GM23338 (cell line): ENCODE measurements at regions not wholly inside any gene's neighbourhood (a gene's known extent, or its start where the extent isn't known, plus 50 kb on each side); places are given as distances from the start of the nearest gene placed in this dataset.

Experiments used
- CREB1 ChIP-seq: fragments of 250-450 bp; sonication (Bioruptor Pico); IDR thresholded peaks from 2 replicates; pipeline ENCODE4 v1.5.0; 2020; ENCODE audit warnings: low read depth, mild to moderate bottlenecking, moderate library complexity
- EZH2 ChIP-seq: fragments of 200-600 bp; sonication (generic); IDR thresholded peaks from one replicate; pipeline ENCODE4 v1.8.0; 2017; ENCODE audit warnings: antibody characterized with exemption, mild to moderate bottlenecking, low read depth; ENCODE audit not compliant: unreplicated experiment
- EZH2phosphoT487 ChIP-seq: fragments of 200-600 bp; sonication (generic); IDR thresholded peaks from one replicate; pipeline ENCODE4 v1.8.1; 2018; ENCODE audit warnings: antibody characterized with exemption; ENCODE audit not compliant: unreplicated experiment
- JUNB ChIP-seq: IDR thresholded peaks from one replicate; pipeline ENCODE4 v1.6.1; 2016; ENCODE audit warnings: antibody characterized with exemption; ENCODE audit not compliant: unreplicated experiment
- NANOG ChIP-seq: IDR thresholded peaks from 2 replicates; pipeline ENCODE4 v1.6.1; 2016; ENCODE audit warnings: antibody characterized with exemption, borderline replicate concordance
- POLR2AphosphoS5 ChIP-seq: IDR thresholded peaks from 2 replicates; pipeline ENCODE4 v1.6.1; 2016; ENCODE audit warnings: antibody characterized with exemption, low read depth
- STAT1 ChIP-seq: IDR thresholded peaks from one replicate; pipeline ENCODE4 v1.6.1; 2016; ENCODE audit warnings: antibody characterized with exemption; ENCODE audit not compliant: unreplicated experiment
- ZNF114 ChIP-seq: fragments of 250-450 bp; sonication (Bioruptor Pico); IDR thresholded peaks from 2 replicates; pipeline ENCODE4 v1.5.0; 2020; ENCODE audit warnings: mild to moderate bottlenecking, moderate library complexity
- ZNF331 ChIP-seq: fragments of 250-450 bp; sonication (Bioruptor Pico); IDR thresholded peaks from 2 replicates; pipeline ENCODE4 v1.5.0; 2020; ENCODE audit warnings: low read depth, mild to moderate bottlenecking, moderate library complexity
- TF ChIP-seq, protein P1 (sequence below), 2 experiments: fragments of 200-600 bp in 1 of 2; sonication (generic) in 1 of 2; conservative IDR thresholded peaks; 2 replicates each; pipeline versions ENCODE4 v1.5.1 to v1.6.1; 2016 to 2017; ENCODE audit warnings: antibody characterized with exemption in 2 of 2, low read depth in 2 of 2, mild to moderate bottlenecking in 2 of 2, moderate library complexity in 1 of 2
- TF ChIP-seq, protein P2 (sequence below): IDR thresholded peaks from one replicate; pipeline ENCODE4 v1.6.1; 2018; ENCODE audit warnings: antibody characterized with exemption; ENCODE audit not compliant: unreplicated experiment
- TF ChIP-seq, protein P3 (sequence below): IDR thresholded peaks from 2 replicates; pipeline ENCODE4 v1.6.1; 2016; ENCODE audit warnings: antibody characterized with exemption

DNA sequence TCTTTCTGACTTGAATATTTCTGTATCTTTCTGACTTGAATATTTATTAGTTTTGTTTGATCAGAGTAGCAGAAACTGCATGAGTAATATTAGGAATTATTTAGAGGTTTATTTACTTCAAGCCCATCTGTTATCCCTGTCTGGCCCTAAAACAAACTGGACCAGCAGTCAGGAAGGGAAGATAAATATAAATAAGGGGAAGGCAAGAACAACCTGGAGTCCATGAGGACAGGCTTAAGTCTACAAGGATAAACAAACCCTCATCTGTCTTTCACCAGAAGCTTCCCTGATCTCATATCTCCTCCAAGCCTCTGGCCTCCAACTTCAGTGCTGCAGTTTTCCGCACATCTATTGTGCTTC lies 524.9 kb downstream of the CENPC start:
- TF ChIP-seq, protein P1, sequence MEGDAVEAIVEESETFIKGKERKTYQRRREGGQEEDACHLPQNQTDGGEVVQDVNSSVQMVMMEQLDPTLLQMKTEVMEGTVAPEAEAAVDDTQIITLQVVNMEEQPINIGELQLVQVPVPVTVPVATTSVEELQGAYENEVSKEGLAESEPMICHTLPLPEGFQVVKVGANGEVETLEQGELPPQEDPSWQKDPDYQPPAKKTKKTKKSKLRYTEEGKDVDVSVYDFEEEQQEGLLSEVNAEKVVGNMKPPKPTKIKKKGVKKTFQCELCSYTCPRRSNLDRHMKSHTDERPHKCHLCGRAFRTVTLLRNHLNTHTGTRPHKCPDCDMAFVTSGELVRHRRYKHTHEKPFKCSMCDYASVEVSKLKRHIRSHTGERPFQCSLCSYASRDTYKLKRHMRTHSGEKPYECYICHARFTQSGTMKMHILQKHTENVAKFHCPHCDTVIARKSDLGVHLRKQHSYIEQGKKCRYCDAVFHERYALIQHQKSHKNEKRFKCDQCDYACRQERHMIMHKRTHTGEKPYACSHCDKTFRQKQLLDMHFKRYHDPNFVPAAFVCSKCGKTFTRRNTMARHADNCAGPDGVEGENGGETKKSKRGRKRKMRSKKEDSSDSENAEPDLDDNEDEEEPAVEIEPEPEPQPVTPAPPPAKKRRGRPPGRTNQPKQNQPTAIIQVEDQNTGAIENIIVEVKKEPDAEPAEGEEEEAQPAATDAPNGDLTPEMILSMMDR (conservative IDR thresholded peaks at IDR 0.05; ENCODE audit: low read depth in 2 of 2): no peak
- TF ChIP-seq ZNF331 (no peak), POLR2AphosphoS5 (no peak), JUNB (no peak), EZH2 (no peak), EZH2phosphoT487 (no peak), NANOG (no peak), CREB1 (no peak), STAT1 (no peak), ZNF114 (no peak)
- TF ChIP-seq, protein P2, sequence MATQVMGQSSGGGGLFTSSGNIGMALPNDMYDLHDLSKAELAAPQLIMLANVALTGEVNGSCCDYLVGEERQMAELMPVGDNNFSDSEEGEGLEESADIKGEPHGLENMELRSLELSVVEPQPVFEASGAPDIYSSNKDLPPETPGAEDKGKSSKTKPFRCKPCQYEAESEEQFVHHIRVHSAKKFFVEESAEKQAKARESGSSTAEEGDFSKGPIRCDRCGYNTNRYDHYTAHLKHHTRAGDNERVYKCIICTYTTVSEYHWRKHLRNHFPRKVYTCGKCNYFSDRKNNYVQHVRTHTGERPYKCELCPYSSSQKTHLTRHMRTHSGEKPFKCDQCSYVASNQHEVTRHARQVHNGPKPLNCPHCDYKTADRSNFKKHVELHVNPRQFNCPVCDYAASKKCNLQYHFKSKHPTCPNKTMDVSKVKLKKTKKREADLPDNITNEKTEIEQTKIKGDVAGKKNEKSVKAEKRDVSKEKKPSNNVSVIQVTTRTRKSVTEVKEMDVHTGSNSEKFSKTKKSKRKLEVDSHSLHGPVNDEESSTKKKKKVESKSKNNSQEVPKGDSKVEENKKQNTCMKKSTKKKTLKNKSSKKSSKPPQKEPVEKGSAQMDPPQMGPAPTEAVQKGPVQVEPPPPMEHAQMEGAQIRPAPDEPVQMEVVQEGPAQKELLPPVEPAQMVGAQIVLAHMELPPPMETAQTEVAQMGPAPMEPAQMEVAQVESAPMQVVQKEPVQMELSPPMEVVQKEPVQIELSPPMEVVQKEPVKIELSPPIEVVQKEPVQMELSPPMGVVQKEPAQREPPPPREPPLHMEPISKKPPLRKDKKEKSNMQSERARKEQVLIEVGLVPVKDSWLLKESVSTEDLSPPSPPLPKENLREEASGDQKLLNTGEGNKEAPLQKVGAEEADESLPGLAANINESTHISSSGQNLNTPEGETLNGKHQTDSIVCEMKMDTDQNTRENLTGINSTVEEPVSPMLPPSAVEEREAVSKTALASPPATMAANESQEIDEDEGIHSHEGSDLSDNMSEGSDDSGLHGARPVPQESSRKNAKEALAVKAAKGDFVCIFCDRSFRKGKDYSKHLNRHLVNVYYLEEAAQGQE: no peak
- TF ChIP-seq, protein P3, sequence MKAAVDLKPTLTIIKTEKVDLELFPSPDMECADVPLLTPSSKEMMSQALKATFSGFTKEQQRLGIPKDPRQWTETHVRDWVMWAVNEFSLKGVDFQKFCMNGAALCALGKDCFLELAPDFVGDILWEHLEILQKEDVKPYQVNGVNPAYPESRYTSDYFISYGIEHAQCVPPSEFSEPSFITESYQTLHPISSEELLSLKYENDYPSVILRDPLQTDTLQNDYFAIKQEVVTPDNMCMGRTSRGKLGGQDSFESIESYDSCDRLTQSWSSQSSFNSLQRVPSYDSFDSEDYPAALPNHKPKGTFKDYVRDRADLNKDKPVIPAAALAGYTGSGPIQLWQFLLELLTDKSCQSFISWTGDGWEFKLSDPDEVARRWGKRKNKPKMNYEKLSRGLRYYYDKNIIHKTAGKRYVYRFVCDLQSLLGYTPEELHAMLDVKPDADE: no peak
